GM13977 (cell line): ENCODE measurements at regions not wholly inside any gene's neighbourhood (a gene's known extent, or its start where the extent isn't known, plus 50 kb on each side); places are given as distances from the start of the nearest gene placed in this dataset.

ENCODE experiments used
- DNase-seq: peaks from one replicate; pipeline ENCODE4 v3.0.0; 2012; ENCODE audit warnings: low spot score
- in situ Hi-C: fragments of 300-500 bp; cut with MboI; formaldehyde crosslinking; loops from one replicate; pipeline ENCODE4 v1.12.0; 2022; ENCODE audit warnings: low sequenced_read_pairs, low pct_unique_long_range_greater_than_20kb, mixed read lengths, inconsistent platforms; ENCODE audit not compliant: unreplicated experiment
- TF ChIP-seq, protein P1 (sequence below): IDR thresholded peaks from 2 replicates; pipeline ENCODE4 v1.5.1; 2012; ENCODE audit warnings: mild to moderate bottlenecking, control low read depth; ENCODE audit not compliant: insufficient read depth; ENCODE audit errors: extremely low read depth, missing control alignments

DNA sequence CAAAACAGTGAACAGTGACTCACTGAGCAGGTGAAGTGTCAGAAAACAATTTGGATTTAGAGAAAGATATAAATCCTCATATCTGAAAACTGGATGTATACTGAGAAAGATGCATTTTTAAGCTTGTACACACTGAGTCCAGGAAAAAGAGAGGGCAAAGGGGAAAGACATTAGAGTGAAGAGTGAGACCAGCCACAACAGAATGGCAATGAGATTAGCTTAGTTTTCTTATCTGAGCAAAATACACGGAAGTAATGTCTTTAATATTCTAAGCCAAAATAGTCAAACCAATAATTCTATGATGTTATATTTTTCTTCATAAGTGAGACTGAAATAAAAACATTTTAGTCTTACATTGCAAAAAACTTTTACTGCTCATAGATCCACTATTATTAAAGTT lies 236.0 kb downstream of the SLITRK5 start:
- DNase-seq: no peak
- in situ Hi-C loops: no loop called here
- TF ChIP-seq, protein P1, sequence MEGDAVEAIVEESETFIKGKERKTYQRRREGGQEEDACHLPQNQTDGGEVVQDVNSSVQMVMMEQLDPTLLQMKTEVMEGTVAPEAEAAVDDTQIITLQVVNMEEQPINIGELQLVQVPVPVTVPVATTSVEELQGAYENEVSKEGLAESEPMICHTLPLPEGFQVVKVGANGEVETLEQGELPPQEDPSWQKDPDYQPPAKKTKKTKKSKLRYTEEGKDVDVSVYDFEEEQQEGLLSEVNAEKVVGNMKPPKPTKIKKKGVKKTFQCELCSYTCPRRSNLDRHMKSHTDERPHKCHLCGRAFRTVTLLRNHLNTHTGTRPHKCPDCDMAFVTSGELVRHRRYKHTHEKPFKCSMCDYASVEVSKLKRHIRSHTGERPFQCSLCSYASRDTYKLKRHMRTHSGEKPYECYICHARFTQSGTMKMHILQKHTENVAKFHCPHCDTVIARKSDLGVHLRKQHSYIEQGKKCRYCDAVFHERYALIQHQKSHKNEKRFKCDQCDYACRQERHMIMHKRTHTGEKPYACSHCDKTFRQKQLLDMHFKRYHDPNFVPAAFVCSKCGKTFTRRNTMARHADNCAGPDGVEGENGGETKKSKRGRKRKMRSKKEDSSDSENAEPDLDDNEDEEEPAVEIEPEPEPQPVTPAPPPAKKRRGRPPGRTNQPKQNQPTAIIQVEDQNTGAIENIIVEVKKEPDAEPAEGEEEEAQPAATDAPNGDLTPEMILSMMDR: no peak

DNA sequence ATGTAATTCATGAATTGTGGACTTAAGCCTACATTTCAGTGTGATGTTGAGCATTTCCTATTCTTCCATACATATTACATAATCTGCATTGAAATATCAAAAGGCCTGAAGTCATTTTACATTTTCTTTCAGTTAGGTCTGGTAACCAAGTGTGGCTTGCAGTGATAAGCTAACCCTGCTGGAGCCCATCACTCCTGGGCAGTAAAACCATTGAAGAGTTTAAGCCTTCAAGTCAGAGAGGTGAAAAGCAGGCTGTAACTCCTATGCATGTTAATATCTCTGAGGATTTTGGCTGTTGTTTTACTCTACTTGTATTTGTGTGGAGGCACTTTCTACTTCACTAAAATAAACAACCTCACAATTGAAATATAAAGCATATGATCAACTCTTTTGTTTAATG lies 248.8 kb downstream of the SLITRK5 start:
- no peak for DNase-seq
- in situ Hi-C loops: no loop called here
- TF ChIP-seq, protein P1: no peak

DNA sequence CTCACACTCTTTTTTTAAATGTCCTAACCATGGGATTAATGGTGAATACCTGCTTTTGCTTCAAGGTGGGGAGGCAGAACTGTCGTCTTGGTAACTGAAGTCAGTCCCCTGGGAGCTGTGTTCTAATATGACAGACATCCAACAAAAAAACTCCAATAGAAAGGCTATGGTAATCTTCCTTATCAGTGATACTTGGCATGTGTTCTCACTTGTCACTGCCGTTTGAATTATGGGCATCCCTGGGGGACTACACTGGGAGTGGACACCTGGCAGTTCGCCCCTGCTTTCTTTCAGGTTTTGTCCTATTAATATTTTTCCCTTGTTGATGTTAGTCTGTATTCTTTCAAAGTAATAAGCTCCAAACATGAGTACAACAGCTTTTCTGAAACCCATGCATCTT lies 252.6 kb downstream of the SLITRK5 start:
- DNase-seq: no peak
- TF ChIP-seq, protein P1: no peak
- in situ Hi-C loops: no loop called here

DNA sequence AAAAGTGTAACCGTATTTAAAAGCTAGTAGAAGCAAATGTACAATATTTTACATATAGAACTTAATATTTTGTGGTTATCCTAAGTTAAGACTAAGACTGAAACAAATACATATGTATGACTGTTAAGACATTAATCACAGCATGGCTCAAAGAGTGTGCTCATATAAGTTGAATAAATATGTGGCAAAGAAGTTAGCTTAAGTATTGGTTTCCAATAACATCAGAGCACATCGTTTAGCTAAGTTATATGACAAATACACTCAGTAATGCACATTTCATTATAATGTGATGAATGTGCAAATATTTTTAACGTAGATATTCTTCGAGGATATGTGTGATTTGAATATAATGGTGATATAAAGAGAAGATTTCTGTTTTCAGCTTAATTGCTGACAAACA lies 253.8 kb downstream of the SLITRK5 start:
- in situ Hi-C loops: no loop called here
- TF ChIP-seq, protein P1: no peak
- no peak for DNase-seq

DNA sequence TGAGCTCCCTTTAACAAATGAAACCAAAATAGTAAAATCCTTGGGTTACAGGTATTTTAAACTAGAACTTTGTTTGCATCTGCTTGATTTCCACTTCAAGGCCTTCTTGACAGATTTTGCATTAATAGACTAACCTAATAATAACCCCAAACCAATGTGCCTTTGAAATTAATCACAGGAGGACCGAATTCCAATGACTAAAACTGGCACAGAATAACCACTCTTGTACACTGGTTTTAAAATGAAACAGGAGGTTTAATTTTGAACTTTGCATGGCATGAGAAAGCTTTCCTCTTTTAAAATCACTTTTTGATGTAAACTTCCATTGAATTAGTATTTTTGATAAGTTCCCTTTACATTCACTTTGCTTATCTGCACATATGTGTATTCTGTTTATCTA lies 269.6 kb downstream of the SLITRK5 start:
- TF ChIP-seq, protein P1: no peak
- in situ Hi-C loops: no loop called here
- no peak for DNase-seq

DNA sequence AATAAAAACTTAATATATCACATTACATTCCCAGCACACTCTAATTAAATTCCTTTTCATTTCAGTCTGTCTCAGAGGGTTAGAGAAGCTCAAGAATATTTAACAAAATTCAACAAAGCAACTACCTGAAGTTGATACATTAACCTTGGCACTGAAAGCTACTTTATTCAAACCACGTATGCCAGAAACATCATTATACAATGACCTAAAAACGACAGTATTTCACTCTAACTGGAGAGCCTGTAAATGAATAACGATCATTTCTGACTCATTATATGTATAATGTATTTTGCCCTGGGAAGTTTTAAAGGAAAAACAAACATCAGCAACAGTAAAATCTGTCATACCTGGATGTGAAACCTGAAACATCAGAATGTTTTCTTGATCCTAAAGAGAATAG lies 270.1 kb downstream of the SLITRK5 start:
- TF ChIP-seq, protein P1: no peak
- no peak for DNase-seq
- in situ Hi-C loops: no loop called here

DNA sequence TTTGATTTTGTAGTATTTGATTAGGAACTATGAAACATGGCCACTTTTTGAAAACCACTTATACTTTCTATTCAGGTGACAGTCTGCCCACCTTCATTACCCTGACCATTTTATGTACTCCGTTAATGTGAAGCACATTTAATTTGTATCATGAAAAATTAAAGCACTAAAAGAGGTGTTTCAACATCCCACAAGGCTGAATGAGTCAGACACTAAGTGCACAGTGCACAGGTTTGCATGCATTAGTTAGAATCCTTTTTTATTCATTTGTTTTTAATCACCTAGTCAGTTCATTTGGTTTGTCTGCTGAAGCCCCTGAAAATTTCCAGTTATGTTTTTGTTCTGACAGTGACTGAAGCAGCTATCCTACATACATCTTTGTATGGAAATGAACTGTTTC lies 271.0 kb downstream of the SLITRK5 start:
- TF ChIP-seq, protein P1: no peak
- DNase-seq: no peak
- in situ Hi-C loops: no loop called here
